ENCODE measurements at regions not wholly inside any gene's neighbourhood (a gene's known extent, or its start where the extent isn't known, plus 50 kb on each side); places are given as distances from the start of the nearest gene placed in this dataset.

DNA sequence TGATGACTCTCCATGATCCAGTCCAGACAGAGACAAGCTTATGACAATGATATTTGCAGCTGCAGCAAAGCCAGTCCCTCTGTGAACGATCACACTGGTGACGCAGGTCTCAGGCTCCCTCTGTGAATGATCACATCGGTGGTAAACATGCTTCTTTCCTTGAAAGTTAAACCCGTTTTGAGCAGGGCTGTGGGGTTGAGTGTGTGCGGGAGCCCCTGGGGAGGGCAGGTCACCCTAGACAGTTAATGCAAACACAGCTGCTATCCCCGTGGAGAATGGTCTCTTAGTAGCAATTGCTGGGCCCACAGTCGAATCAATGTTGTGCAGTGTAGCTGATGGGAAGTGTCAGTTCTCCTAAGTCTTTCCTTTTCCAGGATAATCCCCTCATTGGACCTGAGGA, 71.0 kb upstream of the KIRREL3 start:
- H3K27me3 ChIP-seq (ENCODE audit: insufficient read depth, low read depth, low read length), result no peaks in the 10 kb centered on the region
- no peaks in the 10 kb centered on the region for H3K9me2 ChIP-seq (ENCODE audit: insufficient read depth, low read length)
- H3K9ac ChIP-seq (ENCODE audit: low read length), result no peak overlapping the region
- H3K9me3 ChIP-seq (ENCODE audit: low read length), result no peaks in the 10 kb centered on the region
- no peaks in the 10 kb centered on the region for H4K20me1 ChIP-seq (ENCODE audit: insufficient read depth)
- no peak overlapping the region for H3K27ac ChIP-seq (ENCODE audit: low read length)
- H3K4me3 ChIP-seq (ENCODE audit: low read length), result no peak overlapping the region
- H3F3A ChIP-seq (ENCODE audit: insufficient read depth, low read length, poor library complexity, severe bottlenecking), result no peaks in the 10 kb centered on the region
- TF ChIP-seq SMC3 (conservative IDR thresholded peaks at IDR 0.05; ENCODE audit: poor library complexity) (no peak), EP300 (conservative IDR thresholded peaks at IDR 0.05; ENCODE audit: poor library complexity, severe bottlenecking) (no peak), TAF1 (IDR thresholded peaks at IDR 0.05; ENCODE audit: low read depth) (no peak), EZH2 (IDR thresholded peaks at IDR 0.05; ENCODE audit: borderline replicate concordance, insufficient read depth, low read length, poor library complexity, severe bottlenecking) (no peak), POLR2AphosphoS5 (IDR thresholded peaks at IDR 0.05) (no peak), MXI1 (conservative IDR thresholded peaks at IDR 0.05; ENCODE audit: poor library complexity, severe bottlenecking) (no peak), RAD21 (conservative IDR thresholded peaks at IDR 0.05) (no peak)
- TF ChIP-seq, protein P1, sequence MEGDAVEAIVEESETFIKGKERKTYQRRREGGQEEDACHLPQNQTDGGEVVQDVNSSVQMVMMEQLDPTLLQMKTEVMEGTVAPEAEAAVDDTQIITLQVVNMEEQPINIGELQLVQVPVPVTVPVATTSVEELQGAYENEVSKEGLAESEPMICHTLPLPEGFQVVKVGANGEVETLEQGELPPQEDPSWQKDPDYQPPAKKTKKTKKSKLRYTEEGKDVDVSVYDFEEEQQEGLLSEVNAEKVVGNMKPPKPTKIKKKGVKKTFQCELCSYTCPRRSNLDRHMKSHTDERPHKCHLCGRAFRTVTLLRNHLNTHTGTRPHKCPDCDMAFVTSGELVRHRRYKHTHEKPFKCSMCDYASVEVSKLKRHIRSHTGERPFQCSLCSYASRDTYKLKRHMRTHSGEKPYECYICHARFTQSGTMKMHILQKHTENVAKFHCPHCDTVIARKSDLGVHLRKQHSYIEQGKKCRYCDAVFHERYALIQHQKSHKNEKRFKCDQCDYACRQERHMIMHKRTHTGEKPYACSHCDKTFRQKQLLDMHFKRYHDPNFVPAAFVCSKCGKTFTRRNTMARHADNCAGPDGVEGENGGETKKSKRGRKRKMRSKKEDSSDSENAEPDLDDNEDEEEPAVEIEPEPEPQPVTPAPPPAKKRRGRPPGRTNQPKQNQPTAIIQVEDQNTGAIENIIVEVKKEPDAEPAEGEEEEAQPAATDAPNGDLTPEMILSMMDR (IDR thresholded peaks at IDR 0.05; ENCODE audit: poor library complexity, severe bottlenecking), result no peak
- TF ChIP-seq, protein P2, sequence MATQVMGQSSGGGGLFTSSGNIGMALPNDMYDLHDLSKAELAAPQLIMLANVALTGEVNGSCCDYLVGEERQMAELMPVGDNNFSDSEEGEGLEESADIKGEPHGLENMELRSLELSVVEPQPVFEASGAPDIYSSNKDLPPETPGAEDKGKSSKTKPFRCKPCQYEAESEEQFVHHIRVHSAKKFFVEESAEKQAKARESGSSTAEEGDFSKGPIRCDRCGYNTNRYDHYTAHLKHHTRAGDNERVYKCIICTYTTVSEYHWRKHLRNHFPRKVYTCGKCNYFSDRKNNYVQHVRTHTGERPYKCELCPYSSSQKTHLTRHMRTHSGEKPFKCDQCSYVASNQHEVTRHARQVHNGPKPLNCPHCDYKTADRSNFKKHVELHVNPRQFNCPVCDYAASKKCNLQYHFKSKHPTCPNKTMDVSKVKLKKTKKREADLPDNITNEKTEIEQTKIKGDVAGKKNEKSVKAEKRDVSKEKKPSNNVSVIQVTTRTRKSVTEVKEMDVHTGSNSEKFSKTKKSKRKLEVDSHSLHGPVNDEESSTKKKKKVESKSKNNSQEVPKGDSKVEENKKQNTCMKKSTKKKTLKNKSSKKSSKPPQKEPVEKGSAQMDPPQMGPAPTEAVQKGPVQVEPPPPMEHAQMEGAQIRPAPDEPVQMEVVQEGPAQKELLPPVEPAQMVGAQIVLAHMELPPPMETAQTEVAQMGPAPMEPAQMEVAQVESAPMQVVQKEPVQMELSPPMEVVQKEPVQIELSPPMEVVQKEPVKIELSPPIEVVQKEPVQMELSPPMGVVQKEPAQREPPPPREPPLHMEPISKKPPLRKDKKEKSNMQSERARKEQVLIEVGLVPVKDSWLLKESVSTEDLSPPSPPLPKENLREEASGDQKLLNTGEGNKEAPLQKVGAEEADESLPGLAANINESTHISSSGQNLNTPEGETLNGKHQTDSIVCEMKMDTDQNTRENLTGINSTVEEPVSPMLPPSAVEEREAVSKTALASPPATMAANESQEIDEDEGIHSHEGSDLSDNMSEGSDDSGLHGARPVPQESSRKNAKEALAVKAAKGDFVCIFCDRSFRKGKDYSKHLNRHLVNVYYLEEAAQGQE (IDR thresholded peaks at IDR 0.05; ENCODE audit: borderline replicate concordance), result no peak
- no peak overlapping the region for H3K4me2 ChIP-seq (ENCODE audit: low read length)
- H2AFZ ChIP-seq (ENCODE audit: low read depth, low read length), result no peak overlapping the region
- no peaks in the 10 kb centered on the region for H3K36me3 ChIP-seq (ENCODE audit: insufficient read depth, low read length)
- H3K79me2 ChIP-seq (replicated peaks; ENCODE audit: insufficient read depth, low read length), result no peaks in the 10 kb centered on the region

DNA sequence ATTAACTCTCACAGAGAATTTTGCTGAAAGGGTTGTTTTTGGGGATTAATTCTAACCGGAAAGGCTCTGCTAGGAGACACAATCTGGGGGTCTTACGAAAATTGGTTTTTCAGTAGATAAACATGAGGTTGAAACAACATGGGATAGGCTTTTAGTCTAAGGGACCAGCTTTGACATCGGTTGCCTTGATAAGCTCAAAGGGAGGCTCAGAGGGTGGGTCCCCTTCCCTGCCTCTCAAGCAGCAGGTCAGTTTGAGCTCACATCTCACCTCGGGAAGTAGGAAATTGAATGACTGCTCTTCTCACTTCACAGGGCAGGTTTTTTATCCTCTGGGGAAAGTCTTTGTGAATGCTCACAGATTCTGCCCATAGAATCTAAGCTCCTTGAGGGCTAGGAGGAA, 70.2 kb upstream of the KIRREL3 start:
- Histone ChIP-seq H3K27ac (ENCODE audit: low read length) (no peak overlapping the region), H4K20me1 (ENCODE audit: insufficient read depth) (no peaks in the 10 kb centered on the region), H3K4me3 (ENCODE audit: low read length) (no peak overlapping the region), H3K79me2 (replicated peaks; ENCODE audit: insufficient read depth, low read length) (no peaks in the 10 kb centered on the region), H3F3A (ENCODE audit: insufficient read depth, low read length, poor library complexity, severe bottlenecking) (no peaks in the 10 kb centered on the region), H3K27me3 (ENCODE audit: insufficient read depth, low read depth, low read length) (no peaks in the 10 kb centered on the region), H2AFZ (ENCODE audit: low read depth, low read length) (no peak overlapping the region), H3K4me2 (ENCODE audit: low read length) (no peak overlapping the region), H3K36me3 (ENCODE audit: insufficient read depth, low read length) (no peaks in the 10 kb centered on the region), H3K9me3 (ENCODE audit: low read length) (no peaks in the 10 kb centered on the region), H3K9ac (ENCODE audit: low read length) (no peak overlapping the region), H3K9me2 (ENCODE audit: insufficient read depth, low read length) (no peaks in the 10 kb centered on the region)
- TF ChIP-seq EZH2 (IDR thresholded peaks at IDR 0.05; ENCODE audit: borderline replicate concordance, insufficient read depth, low read length, poor library complexity, severe bottlenecking), result no peak
- no peak for TF ChIP-seq EP300 (conservative IDR thresholded peaks at IDR 0.05; ENCODE audit: poor library complexity, severe bottlenecking)
- no peak for TF ChIP-seq TAF1 (IDR thresholded peaks at IDR 0.05; ENCODE audit: low read depth)
- TF ChIP-seq, protein P1 (IDR thresholded peaks at IDR 0.05; ENCODE audit: poor library complexity, severe bottlenecking), result no peak
- TF ChIP-seq SMC3 (conservative IDR thresholded peaks at IDR 0.05; ENCODE audit: poor library complexity), result no peak
- no peak for TF ChIP-seq POLR2AphosphoS5 (IDR thresholded peaks at IDR 0.05)
- TF ChIP-seq, protein P2 (IDR thresholded peaks at IDR 0.05; ENCODE audit: borderline replicate concordance), result no peak
- no peak for TF ChIP-seq RAD21 (conservative IDR thresholded peaks at IDR 0.05)
- TF ChIP-seq MXI1 (conservative IDR thresholded peaks at IDR 0.05; ENCODE audit: poor library complexity, severe bottlenecking), result no peak
